ENCODE measurements at regions not wholly inside any gene's neighbourhood (a gene's known extent, or its start where the extent isn't known, plus 50 kb on each side); places are given as distances from the start of the nearest gene placed in this dataset.

GRCh38 chr10:21330628-21331020 is 194.9 kb downstream of the SKIDA1 start:
- no peak overlapping the region for H3K4me3 ChIP-seq (ENCODE audit: low read depth, low read length)
- TF ChIP-seq CTCF (IDR thresholded peaks at IDR 0.05; ENCODE audit: low read depth, low read length), result no peak

GRCh38 chr10:21329995-21330627 is 195.4 kb downstream of the SKIDA1 start:
- no peak for TF ChIP-seq CTCF (IDR thresholded peaks at IDR 0.05; ENCODE audit: low read depth, low read length)

GRCh38 chr10:21327289-21327993 is 198.0 kb downstream of the SKIDA1 start:
- H3K4me3 ChIP-seq (ENCODE audit: low read depth, low read length), result no peak overlapping the region
- TF ChIP-seq CTCF (IDR thresholded peaks at IDR 0.05; ENCODE audit: low read depth, low read length), result no peak

More at GRCh38 chr10:21329995-21330627, 195.4 kb downstream of the SKIDA1 start:
- H3K4me3 ChIP-seq (ENCODE audit: low read depth, low read length), result no peak overlapping the region

- no peak for TF ChIP-seq CTCF (IDR thresholded peaks at IDR 0.05; ENCODE audit: low read depth, low read length)
- no peak overlapping the region for H3K4me3 ChIP-seq (ENCODE audit: low read depth, low read length)
Observed at GRCh38 chr10:21326594-21327288, 198.7 kb downstream of the SKIDA1 start.

- H3K4me3 ChIP-seq (ENCODE audit: low read depth, low read length), result no peak overlapping the region
- TF ChIP-seq CTCF (IDR thresholded peaks at IDR 0.05; ENCODE audit: low read depth, low read length), result no peak
Observed at GRCh38 chr10:21318540-21319167, 206.8 kb downstream of the SKIDA1 start.

GRCh38 chr10:21317902-21318301 is 207.6 kb downstream of the SKIDA1 start:
- H3K4me3 ChIP-seq (ENCODE audit: low read depth, low read length), result no peak overlapping the region
- no peak for TF ChIP-seq CTCF (IDR thresholded peaks at IDR 0.05; ENCODE audit: low read depth, low read length)

Measured in WI38 (cell line).